NCI-H510A treated with DMSO at 0.1 percent for 48 hours (cell line): ENCODE measurements at regions not wholly inside any gene's neighbourhood (a gene's known extent, or its start where the extent isn't known, plus 50 kb on each side); places are given as distances from the start of the nearest gene placed in this dataset.

Experiments
- DNase-seq: peaks from one replicate; lab custom pipeline; 2025; lab: John Stamatoyannopoulos, UW

- peak; percentile 1 for DNase-seq
Measured at GRCh38 chr4:13126976-13127910, 356.9 kb downstream of the RAB28 start.

- peak; percentile 59 for DNase-seq
Measured at GRCh38 chr4:13118633-13119032, 365.5 kb downstream of the RAB28 start.

GRCh38 chr4:13117185-13117584 is 367.0 kb downstream of the RAB28 start:
- no peak for DNase-seq

GRCh38 chr4:13112030-13112429 is 372.1 kb downstream of the RAB28 start:
- DNase-seq, result no peak

- DNase-seq, result no peak
Measured at GRCh38 chr4:13109536-13109935, 374.6 kb downstream of the RAB28 start.

- no peak for DNase-seq
Measured at GRCh38 chr4:13108096-13108495, 376.0 kb downstream of the RAB28 start.

- DNase-seq, result no peak
Measured at GRCh38 chr4:13103382-13104015, 380.6 kb downstream of the RAB28 start.

GRCh38 chr4:13102092-13102742 is 381.9 kb downstream of the RAB28 start:
- DNase-seq, result no peak

GRCh38 chr4:13097971-13098370 is 386.2 kb downstream of the RAB28 start:
- no peak for DNase-seq

- no peak for DNase-seq
Measured at GRCh38 chr4:13095722-13096121, 388.4 kb downstream of the RAB28 start.

- DNase-seq, result no peak
Measured at GRCh38 chr4:13093170-13093569, 391.0 kb downstream of the RAB28 start.

- no peak for DNase-seq
Measured at GRCh38 chr4:13092702-13093101, 391.4 kb downstream of the RAB28 start.

GRCh38 chr4:13089659-13089998 is 394.5 kb downstream of the RAB28 start:
- DNase-seq, result no peak

- no peak for DNase-seq
Measured at GRCh38 chr4:13088726-13089658, 395.1 kb downstream of the RAB28 start.

- no peak for DNase-seq
Measured at GRCh38 chr4:13087041-13087440, 397.1 kb downstream of the RAB28 start.

GRCh38 chr4:13084210-13084609 is 399.9 kb downstream of the RAB28 start:
- no peak for DNase-seq

GRCh38 chr4:13081830-13082229 is 402.3 kb downstream of the RAB28 start:
- no peak for DNase-seq

- no peak for DNase-seq
Measured at GRCh38 chr4:13067077-13067476, 417.1 kb downstream of the RAB28 start.

GRCh38 chr4:13059019-13059418 is 425.1 kb downstream of the RAB28 start:
- no peak for DNase-seq

GRCh38 chr4:13056630-13057189 is 427.4 kb downstream of the RAB28 start:
- no peak for DNase-seq

GRCh38 chr4:13054420-13054970 is 429.6 kb downstream of the RAB28 start:
- no peak for DNase-seq
